GM20431 (cell line): ENCODE measurements at regions not wholly inside any gene's neighbourhood (a gene's known extent, or its start where the extent isn't known, plus 50 kb on each side); places are given as distances from the start of the nearest gene placed in this dataset.

Experiments
- in situ Hi-C: fragments of 300-500 bp; cut with MseI, MboI; formaldehyde crosslinking; loops from one replicate; pipeline ENCODE4 v1.15.0; 2020; ENCODE audit warnings: low sequenced_read_pairs; ENCODE audit not compliant: unreplicated experiment

DNA sequence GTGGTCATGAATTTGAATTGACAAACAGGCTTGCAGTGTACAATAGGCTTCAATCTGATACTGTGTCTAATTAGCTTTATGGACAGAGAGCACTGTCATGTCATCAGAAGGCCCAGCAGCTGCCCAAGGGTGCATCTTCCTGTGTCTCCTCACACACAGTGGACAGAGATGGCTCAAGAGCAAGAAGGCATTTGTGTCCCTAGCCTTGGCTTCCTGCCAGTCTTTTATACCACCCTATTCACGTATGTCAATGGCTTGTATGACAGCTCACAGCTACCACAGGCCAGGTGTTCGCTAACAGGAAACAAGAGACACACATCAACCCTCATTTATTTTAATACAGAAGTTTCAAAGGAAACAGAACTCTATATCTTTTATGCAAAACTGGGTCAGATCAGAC, 874.0 kb upstream of the AGA start:
- in situ Hi-C loops: no loop called here

DNA sequence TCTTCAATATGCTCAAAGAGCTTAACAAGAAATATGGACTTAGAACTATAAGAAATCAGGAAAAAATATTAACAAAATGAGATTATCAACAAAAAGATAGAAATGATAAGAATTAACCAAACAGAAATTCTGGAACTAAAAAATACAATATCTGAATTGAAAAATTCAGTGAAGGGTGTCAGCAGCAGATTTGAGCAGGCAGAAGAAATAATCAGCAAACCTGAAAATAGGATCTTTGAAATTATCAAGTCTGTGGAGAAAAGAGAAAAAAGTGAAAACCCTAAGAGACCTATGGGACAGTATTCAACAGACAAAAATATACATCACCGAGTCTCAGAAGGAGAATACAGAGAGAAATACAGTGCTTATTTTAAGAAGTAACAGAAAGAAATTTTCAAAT, 877.8 kb upstream of the AGA start:
- in situ Hi-C loops: no loop called here

DNA sequence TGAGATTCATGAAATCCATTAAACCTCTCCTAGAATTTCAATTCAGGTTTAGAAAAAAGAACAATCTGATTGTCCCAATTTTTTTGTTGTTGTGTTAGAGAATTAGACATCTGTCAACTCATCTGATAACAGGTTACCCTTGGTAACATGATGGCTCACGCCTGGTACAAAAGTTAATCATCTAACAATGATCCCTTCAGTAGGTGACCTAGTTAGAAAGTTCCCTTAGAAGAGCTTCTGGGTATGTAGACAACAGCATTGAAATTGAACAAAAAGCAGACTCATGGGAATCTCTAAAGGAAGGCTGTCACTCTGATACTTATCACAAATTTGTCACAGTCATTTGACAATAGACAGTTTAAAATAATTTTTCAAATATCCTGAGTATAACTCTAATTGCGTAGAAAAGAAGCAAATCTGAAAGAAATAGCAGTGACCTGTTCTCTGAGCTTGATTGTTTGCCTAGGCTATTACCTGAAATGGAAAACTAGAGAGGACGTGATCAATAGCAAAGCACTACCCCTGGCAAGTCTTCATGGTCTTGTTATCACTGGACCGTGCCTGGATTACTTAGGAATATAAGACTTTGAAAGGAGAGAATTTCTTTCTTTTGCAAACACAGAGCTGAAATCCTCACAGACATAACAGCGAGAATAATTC, 880.4 kb upstream of the AGA start:
- in situ Hi-C loops: no loop called here

DNA sequence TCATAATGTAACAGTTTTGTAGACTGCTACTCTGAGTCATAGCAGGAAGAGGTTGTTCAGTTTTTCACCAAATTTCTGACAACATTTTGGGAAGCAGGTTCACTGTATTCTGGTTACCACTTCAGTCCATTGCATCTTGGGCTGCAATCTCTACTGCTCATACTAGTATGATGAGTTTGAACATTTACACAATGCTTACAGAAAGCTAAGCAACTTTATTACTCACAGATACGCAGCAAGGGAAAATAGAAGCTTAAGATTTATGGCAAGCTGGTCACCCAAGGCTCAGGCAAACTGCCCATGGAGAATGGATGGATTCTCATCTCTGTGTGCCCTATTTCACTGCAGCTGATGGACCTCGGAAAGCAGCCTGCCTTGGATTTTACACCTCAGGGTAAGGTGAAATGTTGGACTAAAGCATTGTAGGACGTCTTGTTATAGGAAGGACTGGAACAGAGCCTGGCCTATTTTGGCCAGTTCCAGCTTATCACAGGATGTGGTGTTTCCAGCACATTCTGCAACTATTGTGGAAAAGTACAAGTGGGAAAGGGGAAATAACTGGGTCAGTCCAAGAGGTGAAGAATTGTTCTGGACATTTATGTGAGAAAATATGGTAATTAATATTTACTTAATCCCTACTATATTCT, 887.1 kb upstream of the AGA start:
- in situ Hi-C loops: no loop called here

DNA sequence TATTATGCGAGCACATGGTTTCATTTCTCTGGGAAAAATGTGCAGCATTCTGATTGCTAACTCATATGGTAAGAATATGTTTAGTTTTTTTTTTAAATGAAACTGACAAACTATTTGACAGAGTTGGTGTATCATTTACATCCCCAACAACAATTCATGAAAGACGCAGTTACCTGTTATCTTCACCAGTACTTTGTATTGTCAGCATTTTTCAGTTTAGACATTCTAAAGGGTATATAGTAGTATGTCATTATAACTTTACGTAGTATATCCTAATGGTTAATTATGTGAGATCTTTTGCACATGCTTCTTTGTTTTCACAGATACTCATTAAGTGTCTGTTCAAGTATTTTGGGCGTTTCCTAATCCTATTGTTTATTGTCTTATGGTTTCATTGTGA, 891.1 kb upstream of the AGA start:
- in situ Hi-C loops: no loop called here

DNA sequence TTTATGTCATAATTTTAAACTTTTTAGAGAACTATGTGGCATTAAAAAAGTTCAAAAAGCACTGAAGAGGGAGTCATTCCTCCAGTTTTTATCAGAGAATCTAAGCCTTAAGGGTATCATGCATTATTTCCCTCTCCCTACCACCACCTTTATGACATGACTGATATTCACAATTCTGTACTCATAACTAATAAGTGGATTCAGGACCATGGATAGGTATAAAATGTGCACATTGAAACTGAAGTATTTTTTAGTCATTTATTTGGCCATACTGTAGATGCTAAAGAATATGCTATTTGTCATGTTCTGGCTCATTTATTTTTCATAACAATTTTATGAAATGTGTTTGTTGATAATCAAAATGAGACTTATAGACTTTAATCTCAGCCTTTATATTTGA, 897.5 kb upstream of the AGA start:
- in situ Hi-C loops: no loop called here

DNA sequence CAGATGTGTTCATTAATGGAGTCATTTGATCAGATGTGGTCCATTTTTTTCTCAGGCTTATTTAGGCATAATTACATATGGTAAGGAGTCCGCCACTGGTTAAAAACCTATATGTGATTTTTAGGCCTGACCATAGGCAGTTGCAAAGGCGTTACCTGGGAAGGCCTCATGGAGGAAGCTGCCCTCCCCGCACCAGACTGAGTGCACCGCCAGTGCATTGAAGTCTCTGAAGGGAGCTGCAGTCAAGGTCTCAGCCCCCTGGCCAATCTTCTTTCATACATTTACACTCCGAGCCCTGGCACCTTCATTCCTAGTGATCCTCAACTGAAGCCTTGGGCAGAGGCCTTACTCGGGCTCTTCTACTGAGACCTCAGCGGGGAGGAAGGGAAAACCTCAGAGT, 898.2 kb upstream of the AGA start:
- in situ Hi-C loops: no loop called here

DNA sequence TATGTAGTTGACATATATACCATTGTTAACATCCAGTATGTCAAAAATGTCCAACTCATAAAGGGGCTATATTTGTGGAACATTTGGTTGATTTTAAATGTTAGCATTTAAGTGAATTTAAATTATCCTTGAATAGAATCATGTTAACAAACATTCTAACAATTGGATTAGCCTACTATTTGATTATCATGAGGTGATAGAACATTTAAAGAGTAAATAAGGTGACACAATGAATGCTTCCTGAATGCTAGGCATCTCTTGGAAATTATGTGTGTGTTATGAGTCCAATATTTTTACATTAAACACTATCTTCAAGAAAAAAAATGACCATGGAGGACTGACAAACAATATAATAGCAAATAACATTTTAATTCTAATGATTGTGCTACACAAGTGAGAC, 901.9 kb upstream of the AGA start:
- in situ Hi-C loops: no loop called here

DNA sequence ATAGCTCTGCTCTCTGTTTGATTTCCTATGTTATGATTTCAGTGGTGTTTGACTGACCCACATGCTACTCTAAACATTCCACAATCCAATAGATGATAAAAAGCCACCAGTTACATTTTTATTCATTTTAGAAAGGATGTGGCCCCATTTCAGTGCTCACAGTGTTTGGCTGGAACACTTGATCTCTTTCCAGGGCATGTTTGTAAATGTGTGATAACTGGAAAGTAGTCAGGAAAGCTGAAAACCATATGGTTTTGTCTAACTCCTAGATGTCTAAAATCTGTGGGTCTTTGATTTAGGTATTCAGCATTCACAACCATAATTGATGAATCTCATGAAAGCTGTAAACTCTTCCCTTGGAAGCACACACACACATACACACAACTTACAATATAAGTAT, 904.9 kb upstream of the AGA start:
- in situ Hi-C loops: no loop called here

DNA sequence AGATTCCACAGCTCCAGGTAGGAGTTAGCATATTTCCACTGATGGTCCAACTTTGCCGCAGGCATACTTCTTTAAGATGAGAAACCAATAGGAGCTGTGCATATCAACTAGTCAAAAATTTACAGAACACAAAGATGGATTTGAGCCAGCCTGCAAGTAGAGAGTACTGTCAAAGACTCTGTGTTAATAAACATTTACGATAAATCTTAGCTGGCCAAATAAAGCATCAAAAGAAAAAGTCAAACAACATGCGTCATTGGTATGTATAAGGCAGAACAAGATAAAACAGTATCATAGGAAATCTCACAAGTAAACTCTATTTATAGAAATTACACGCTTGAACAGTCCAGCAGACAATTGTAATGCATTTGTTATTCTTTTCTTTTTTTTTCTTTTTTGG, 907.4 kb upstream of the AGA start:
- in situ Hi-C loops: no loop called here

DNA sequence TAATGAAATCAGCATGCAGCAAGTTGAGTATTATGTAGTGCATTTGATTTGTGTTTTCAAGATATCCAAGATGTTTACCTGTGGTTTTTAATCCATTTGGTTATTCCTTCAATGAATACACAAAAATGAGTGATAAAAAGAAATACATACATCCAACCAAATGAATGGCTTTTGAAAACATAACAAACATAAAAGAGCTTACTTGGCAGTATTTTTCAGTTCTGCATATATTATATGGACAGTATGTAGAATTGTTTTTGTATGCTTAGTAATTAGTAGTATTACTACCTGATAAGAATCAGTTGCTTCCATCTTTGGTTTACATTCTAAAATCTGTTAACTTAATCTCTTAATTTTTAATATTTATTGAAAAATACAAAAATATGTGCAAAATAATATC, 908.9 kb upstream of the AGA start:
- in situ Hi-C loops: no loop called here

DNA sequence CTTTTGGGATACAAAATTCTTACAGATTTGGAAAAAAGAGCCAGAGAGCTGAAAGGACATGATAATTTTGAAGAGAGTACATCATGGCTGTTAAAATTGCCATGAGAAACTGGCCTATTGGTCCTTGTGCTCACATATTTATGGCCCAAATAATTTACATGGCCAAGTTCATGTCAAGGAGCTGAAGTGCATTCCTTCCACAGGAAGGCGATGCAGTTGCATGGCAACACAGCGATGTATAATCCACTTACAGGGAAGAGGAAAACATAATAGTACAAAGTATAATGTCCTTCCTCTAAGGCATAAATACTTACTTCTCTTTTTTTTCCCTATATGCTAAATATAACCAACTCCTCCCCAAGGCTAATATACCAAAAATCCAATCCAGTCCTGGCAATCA, 914.5 kb upstream of the AGA start:
- in situ Hi-C loops: no loop called here

DNA sequence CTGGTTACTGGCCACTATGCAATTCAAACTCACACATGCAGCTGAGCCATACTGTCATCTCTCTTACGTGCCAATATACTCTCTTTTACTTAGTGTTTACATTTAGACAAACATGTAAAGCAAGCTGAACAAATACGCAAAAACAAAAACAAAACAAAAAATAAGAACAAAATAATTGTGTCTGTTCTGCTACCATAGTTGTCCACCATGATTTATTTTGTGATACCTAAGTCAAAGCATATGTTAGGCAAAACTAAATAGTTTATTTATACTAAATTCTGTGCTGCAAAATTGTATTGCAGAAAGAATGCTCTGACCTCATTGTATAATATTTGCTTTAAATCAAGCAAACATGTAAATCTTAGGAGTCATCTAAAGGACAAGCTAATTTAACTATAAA, 943.2 kb upstream of the AGA start:
- in situ Hi-C loops: no loop called here

DNA sequence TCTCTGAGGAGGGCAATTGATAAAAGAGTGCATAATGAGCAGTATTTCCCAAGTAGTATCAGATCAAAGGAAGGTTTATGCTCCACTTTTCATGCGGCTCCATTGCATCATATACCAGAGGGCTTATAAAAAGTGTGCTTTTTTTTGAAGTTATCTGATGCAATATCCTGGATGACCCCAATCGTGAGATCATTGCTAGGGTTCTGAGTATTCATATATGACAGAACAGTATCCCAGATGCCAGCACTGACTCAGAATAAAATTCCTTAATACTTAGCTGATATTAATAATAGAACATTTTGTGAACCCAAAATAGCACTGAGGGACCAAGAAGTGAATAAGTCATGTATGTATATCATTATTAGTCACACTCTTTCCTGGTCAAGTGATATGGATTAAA, 945.5 kb upstream of the AGA start:
- in situ Hi-C loops: no loop called here

DNA sequence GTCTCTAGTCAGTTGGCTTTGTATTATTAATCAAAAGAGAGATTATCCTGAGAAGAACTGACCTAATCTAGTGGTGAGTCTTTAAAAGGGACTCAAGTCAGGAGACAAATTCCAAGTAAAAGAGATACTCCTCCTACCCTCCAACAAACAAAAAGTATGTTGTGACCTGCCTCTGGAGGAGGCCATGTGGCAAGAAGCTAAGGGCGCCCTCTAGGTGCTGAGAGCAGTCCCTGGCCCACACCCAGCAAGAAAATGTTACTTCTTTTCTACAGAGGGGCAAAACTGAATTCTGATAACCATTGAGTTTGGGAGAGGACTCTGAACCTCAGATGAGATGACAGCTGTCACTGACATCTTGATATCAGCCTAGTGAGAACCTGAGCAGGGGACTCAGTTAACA, 953.6 kb upstream of the AGA start:
- in situ Hi-C loops: no loop called here

DNA sequence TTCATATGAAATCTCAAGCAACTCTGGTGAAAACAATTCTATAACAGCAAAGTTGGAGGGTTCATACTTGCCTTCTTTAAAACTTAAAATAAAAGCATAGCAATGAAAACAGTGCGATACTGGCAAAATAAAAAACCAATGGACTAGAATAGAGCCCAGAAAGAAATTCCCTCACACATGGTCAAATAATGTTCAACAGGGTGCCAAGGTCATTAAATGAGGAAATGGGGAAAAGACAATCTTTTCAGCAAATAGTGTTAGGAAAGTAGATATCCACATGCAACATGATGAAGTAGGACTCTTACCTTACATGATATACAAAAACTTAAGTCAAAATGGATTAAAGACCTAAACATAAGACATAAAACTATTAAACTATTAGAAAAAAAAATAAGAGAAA, 970.2 kb upstream of the AGA start:
- in situ Hi-C loops: no loop called here

DNA sequence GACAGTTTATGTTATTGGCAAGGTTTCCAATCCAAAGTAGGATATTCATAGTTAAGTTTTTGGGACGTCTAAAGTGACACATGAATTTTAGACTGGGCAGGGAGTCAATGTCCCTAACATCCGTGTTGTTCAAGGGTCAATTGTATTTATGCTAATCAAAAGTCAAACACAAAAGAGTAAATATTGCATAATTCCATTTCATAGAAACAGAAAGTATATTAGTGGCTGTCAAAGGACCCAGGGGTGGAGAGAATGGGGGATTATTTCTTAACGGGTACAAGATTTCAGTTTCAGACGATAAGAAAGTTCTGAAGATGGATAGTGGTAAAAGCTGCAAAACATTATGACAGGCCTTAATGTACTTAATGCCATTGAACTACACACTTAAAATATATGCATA, 971.8 kb upstream of the AGA start:
- in situ Hi-C loops: no loop called here

DNA sequence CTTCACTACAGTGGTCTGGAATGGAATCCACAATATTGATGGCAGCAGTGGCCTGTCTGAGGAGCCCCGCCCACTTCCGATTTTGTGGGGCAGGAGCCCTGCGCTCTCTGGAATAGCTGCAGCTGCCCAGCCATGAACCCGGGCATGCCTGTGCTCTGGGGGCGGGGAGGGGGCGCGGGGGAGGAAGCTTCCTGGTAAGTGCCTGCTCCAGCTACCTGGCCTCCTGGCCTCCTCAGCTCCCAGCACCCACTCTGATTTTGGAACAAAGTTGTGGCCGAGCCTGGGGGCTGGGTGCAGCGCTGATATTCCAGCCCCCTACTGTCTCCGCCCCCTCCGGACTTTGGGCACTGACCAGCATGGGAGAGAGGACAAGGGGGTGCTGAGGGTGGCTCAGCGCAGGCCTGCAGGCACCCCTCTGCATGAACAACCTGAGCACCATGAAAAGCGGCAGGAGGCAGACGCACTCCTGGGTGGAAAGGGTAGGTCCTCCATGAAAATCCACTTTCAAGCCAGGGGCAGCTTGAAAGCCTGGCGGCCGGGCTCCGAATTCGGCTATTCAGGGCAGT, 972.7 kb upstream of the AGA start:
- in situ Hi-C loops: no loop called here

DNA sequence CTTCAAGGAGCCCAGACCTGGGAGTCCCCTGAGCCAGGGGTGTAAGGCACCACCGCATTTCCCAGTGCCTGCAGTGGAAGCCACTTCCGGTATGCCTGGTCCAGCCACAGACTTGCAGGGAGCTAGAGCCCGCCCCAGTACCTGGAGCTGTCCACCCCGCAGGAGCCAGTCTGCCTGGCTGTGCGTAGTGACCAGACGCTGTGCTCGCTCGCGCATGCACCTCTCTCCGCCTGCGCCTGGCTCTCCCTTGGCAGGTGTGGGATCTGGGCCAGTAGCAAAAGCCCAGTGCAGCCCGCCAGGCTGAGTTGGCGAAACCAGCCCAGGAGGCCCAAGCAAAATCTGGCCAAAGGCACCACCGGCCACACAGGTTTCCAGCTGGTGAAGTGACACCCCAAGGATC, 973.7 kb upstream of the AGA start:
- in situ Hi-C loops: no loop called here

DNA sequence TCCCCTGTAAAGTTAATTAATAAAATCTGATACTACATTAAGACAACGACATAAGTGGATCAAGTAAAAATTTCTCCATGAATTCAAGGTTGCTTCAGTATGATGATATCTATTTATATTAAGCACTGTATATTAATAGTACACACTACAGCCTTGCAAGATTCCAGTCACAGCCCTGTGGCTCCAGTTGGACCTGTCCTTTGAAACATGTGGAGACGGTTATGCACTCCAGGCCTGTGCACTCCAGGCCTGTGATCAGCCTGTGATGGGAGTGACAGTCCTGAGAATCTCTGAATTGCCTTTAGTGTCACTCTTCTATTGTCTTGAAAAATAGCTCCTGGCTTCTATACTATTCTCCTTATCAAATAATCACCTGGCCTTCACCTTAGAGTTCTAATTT, 981.1 kb upstream of the AGA start:
- in situ Hi-C loops: no loop called here

DNA sequence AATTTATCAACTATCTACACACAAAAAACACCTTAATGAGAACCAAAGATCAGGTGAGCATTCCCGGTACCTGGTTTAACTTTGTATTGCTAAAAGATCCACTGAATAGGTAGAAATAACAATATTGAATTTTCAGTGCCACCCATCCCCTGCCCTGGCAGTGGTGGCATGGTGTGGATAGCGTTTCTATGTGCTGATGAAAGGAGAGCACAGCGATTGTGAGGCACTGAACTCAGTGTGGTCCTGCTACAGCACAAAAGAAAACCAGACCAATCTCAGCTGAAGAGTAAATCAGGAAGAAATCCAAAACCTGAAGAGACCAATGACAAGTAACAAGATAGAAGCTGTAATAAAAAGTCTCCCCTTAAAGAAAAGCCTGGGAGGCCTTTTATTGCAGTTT, 984.6 kb upstream of the AGA start:
- in situ Hi-C loops: no loop called here

DNA sequence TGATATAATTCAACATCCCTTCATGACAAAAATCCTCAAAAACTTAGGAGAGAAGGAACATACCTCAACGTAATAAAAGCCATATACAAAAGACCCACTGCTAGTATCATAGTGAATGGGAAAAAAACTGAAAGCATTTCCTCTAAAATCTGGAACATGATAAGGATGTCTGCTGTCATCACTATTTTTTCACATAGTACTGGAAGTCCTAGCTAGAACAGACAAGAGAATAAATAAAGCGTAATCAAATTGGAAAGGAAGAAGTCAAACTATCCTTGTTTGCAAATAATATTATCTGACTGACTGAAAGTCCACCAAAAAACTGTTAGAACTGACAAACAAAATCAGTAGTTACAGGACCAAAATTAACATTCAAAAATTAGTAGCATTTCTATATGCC, 985.4 kb upstream of the AGA start:
- in situ Hi-C loops: no loop called here
